H4 (cell line): ENCODE measurements at regions not wholly inside any gene's neighbourhood (a gene's known extent, or its start where the extent isn't known, plus 50 kb on each side); places are given as distances from the start of the nearest gene placed in this dataset.

Experiments used
- DNase-seq: peaks from one replicate; pipeline ENCODE4 v3.0.0-alpha.2; 2015; ENCODE audit warnings: low spot score

DNA sequence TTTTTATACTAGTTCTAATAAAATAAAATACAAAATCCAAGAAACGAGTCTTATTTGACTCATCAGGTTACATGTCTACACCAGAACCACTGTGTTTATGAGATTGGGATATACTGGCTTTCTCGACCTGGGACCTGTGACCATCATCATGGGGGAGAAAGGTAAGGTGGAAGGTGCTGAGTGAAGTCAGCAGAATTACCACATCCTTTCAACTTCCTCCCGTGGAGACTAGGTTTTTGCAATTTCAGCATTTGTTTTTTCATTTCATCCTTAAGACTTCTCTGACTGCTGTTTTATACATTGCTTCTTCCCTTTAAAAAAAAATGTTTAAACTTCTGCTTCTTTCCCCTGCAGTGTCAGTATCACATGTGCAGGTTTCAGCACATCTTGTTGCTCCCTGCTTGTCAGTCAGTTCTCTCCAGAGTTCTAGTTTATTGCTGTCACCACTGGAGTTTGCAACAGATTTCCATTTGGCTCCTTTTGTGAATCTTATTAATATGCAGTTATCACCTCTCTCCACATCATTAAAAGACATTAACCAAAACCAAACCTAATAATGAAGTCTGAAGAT is 60.4 kb upstream of the HAO2 start:
- no peak for DNase-seq

GRCh38 chr1:119308806-119309205 is 59.8 kb upstream of the HAO2 start:
- DNase-seq = no peak

- DNase-seq = no peak
Measured at GRCh38 chr1:119310301-119310700, 58.3 kb upstream of the HAO2 start.

DNA sequence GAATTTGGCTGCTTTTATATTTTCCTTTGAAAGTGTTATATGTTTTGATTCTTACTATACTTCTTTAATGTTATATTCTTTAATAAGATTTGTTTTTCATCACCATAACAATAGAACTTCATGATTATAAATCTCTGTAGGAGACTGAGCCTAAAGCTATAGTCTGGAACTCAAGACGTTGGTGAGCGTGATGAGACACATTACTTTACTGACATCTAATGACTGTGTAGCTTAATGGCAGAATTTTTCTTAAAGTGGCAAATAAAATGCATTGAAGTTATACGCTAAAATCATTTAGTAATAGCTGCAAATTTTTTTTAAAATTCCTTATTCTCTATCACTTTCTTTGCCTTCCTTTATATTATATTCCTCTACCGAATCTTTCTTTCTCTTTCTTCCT is 56.1 kb upstream of the HAO2 start:
- DNase-seq = no peak

GRCh38 chr1:119314001-119314796 is 54.4 kb upstream of the HAO2 start:
- no peak for DNase-seq

DNA sequence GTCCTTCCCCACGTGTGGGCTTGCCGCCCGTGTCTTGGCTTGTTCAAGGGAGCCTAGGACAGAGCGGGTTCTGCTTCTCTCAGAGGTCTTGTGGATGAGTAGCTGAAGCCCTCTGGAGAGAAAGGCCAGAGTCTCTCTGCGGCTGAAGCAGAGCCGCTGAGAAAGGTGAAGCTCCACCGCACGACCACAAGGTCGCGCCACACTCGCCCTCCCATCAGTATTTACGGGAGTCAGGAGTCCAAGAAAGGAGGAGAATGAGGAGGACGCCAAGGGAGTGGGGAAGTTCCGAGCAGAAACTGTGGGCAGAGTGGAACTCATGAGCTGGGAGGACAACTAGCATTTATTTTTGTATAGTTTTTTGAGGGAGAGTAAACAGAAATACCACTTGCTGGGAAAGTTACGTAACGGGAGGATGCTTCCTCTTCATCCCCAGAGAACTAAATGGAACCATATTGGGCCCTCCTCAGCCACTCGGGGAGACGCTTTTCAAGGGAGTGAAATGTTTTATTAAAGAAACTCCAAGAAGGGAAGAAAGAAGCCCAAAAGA is 51.6 kb upstream of the HAO2 start:
- DNase-seq = no peak

DNA sequence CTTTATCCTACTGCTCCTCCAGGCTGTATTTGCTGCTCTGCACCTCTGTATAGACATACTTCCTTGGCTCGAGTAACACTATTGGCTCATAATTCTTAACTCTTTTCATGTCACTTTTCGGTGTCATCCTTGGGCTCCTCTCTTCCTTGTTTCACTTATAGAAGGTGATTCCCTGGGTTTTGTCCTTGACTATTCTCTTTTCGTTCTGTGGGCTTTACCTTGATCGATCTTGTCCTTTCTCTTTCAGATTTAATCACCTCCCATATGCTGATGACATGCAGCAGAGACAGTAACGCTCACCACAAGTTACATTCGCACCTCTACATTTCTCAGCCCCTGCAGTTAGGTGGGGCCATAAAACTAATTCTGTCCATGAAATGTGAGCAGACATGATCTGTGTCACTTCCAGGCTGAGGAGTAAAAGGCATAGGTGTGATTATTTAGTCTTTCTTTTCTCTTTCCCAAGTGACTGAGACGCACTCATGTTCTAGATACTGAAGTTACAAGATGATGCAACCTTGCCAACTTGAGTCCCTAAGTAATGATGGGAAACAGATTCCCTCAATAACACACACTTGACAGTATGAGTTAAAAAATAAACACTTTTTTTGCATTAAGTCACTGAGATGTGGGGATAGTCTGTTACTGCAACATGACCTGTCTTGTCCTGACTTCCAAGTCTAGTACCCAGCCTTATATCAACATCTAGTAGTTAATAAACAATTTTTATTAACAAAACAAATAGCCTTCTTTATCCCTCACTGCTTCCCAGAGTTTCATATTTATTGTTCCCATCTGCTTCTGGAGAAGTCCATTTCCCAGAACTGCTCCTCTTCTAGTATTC is 49.9 kb upstream of the HAO2 start:
- DNase-seq = no peak
